HG03159 (cell line): ENCODE measurements at regions not wholly inside any gene's neighbourhood (a gene's known extent, or its start where the extent isn't known, plus 50 kb on each side); places are given as distances from the start of the nearest gene placed in this dataset.

Experiments
- ATAC-seq: cut with Tn5 transposase; IDR thresholded peaks from one replicate; pipeline ENCODE4 v1.9.1; 2021; ENCODE audit warnings: mild to moderate bottlenecking, moderate library complexity; ENCODE audit not compliant: unreplicated experiment

GRCh38 chr11:92850296-92850826 lies 119.1 kb upstream of the MTNR1B start:
- no peak for ATAC-seq

GRCh38 chr11:92852229-92852628 lies 117.2 kb upstream of the MTNR1B start:
- ATAC-seq = no peak

- no peak for ATAC-seq
Measured at GRCh38 chr11:92852946-92853345, 116.5 kb upstream of the MTNR1B start.

GRCh38 chr11:92854162-92854561 lies 115.3 kb upstream of the MTNR1B start:
- ATAC-seq = no peak

- ATAC-seq = no peak
Measured at GRCh38 chr11:92854952-92855351, 114.5 kb upstream of the MTNR1B start.

- ATAC-seq = no peak
Measured at GRCh38 chr11:92855607-92856405, 113.6 kb upstream of the MTNR1B start.

GRCh38 chr11:92857407-92857806 lies 112.0 kb upstream of the MTNR1B start:
- ATAC-seq = no peak

- no peak for ATAC-seq
Measured at GRCh38 chr11:92859156-92859690, 110.2 kb upstream of the MTNR1B start.

- ATAC-seq = no peak
Measured at GRCh38 chr11:92861634-92862033, 107.8 kb upstream of the MTNR1B start.

GRCh38 chr11:92865352-92865751 lies 104.1 kb upstream of the MTNR1B start:
- no peak for ATAC-seq

GRCh38 chr11:92866679-92867282 lies 102.7 kb upstream of the MTNR1B start:
- ATAC-seq = no peak

- ATAC-seq = no peak
Measured at GRCh38 chr11:92867913-92868619, 101.4 kb upstream of the MTNR1B start.

- no peak for ATAC-seq
Measured at GRCh38 chr11:92869716-92870115, 99.7 kb upstream of the MTNR1B start.

GRCh38 chr11:92870196-92870832 lies 99.1 kb upstream of the MTNR1B start:
- no peak for ATAC-seq

- no peak for ATAC-seq
Measured at GRCh38 chr11:92873551-92873950, 95.9 kb upstream of the MTNR1B start.

GRCh38 chr11:92875473-92875872 lies 94.0 kb upstream of the MTNR1B start:
- ATAC-seq = no peak

GRCh38 chr11:92879086-92879485 lies 90.4 kb upstream of the MTNR1B start:
- no peak for ATAC-seq

- ATAC-seq = no peak
Measured at GRCh38 chr11:92880381-92880780, 89.1 kb upstream of the MTNR1B start.

GRCh38 chr11:92881940-92882450 lies 87.5 kb upstream of the MTNR1B start:
- no peak for ATAC-seq

- no peak for ATAC-seq
Measured at GRCh38 chr11:92882828-92883611, 86.4 kb upstream of the MTNR1B start.
